Loucy (cell line): ENCODE measurements at regions not wholly inside any gene's neighbourhood (a gene's known extent, or its start where the extent isn't known, plus 50 kb on each side); places are given as distances from the start of the nearest gene placed in this dataset.

Experiments
- H2AFZ ChIP-seq: fragments of 200-600 bp; sonication (generic); 2 replicates; pipeline ENCODE4 v1.6.0; 2016; ENCODE audit warnings: antibody characterized with exemption, mild to moderate bottlenecking, low read length, moderate library complexity
- H3F3A ChIP-seq: fragments of 200-600 bp; 2 replicates; pipeline ENCODE4 v1.6.0; 2016; ENCODE audit warnings: antibody characterized with exemption, low read depth, mild to moderate bottlenecking
- H3K27me3 ChIP-seq: fragments of 200-600 bp; sonication (generic); 2 replicates; pipeline ENCODE4 v1.6.1; 2014; ENCODE audit warnings: low read length, mild to moderate bottlenecking; ENCODE audit not compliant: insufficient read depth, poor library complexity, severe bottlenecking
- H3K36me3 ChIP-seq: fragments of 200-600 bp; sonication (generic); 2 replicates; pipeline ENCODE4 v1.6.1; 2016; ENCODE audit warnings: low read length; ENCODE audit not compliant: insufficient read depth
- H3K4me1 ChIP-seq: fragments of 200-600 bp; sonication (generic); 2 replicates; pipeline ENCODE4 v1.5.1; 2014; ENCODE audit warnings: low read length, mild to moderate bottlenecking; ENCODE audit not compliant: insufficient read depth, poor library complexity, severe bottlenecking
- H3K4me2 ChIP-seq: fragments of 200-600 bp; sonication (generic); 2 replicates; pipeline ENCODE4 v1.6.0; 2014; ENCODE audit warnings: antibody characterized with exemption, low read length, low read depth, mild to moderate bottlenecking; ENCODE audit not compliant: poor library complexity, severe bottlenecking
- H3K4me3 ChIP-seq: fragments of 200-600 bp; sonication (generic); 2 replicates; pipeline ENCODE4 v1.5.1; 2014; ENCODE audit warnings: low read length, mild to moderate bottlenecking, mixed read lengths; ENCODE audit not compliant: poor library complexity, severe bottlenecking
- H3K79me2 ChIP-seq: fragments of 200-600 bp; sonication (generic); 2 replicates; pipeline ENCODE4 v1.6.1; 2014; ENCODE audit warnings: low read length; ENCODE audit not compliant: insufficient read depth
- H3K9ac ChIP-seq: fragments of 200-600 bp; sonication (generic); 2 replicates; pipeline ENCODE4 v1.6.0; 2014; ENCODE audit warnings: mild to moderate bottlenecking, low read depth, low read length, moderate library complexity; ENCODE audit not compliant: poor library complexity, severe bottlenecking
- H3K9me2 ChIP-seq: fragments of 200-600 bp; sonication (generic); replicated peaks from 2 replicates; pipeline ENCODE4 v1.6.1; 2016; ENCODE audit warnings: low read depth, low read length, mixed read lengths
- H3K9me3 ChIP-seq: fragments of 200-600 bp; sonication (generic); 2 replicates; pipeline ENCODE4 v1.6.1; 2014; ENCODE audit warnings: mild to moderate bottlenecking, antibody characterized with exemption, low read length, low read depth; ENCODE audit not compliant: insufficient read depth
- H4K20me1 ChIP-seq: fragments of 200-600 bp; sonication (generic); 2 replicates; pipeline ENCODE4 v1.6.0; 2014; ENCODE audit warnings: antibody characterized with exemption, low read length, mild to moderate bottlenecking; ENCODE audit not compliant: insufficient read depth, poor library complexity, severe bottlenecking
- CTCF ChIP-seq: fragments of 200-600 bp; sonication (generic); conservative IDR thresholded peaks from 2 replicates; pipeline ENCODE4 v1.5.1; 2014; ENCODE audit warnings: mild to moderate bottlenecking, antibody characterized with exemption, low read length
- EZH2phosphoT487 ChIP-seq: fragments of 200-600 bp; IDR thresholded peaks from 2 replicates; pipeline ENCODE4 v1.6.1; 2018; ENCODE audit warnings: antibody characterized with exemption, mild to moderate bottlenecking, moderate library complexity, borderline replicate concordance

GRCh38 chr2:201959198-201959597, 74.5 kb upstream of the FZD7 start:
- no peak overlapping the region for H3K9ac ChIP-seq
- H3K36me3 ChIP-seq: no peaks in the 10 kb centered on the region
- H3K27me3 ChIP-seq: no peaks in the 10 kb centered on the region
- H3F3A ChIP-seq: no peaks in the 10 kb centered on the region
- H3K4me2 ChIP-seq: no peak overlapping the region
- no peak overlapping the region for H3K4me3 ChIP-seq
- no peaks in the 10 kb centered on the region for H3K9me2 ChIP-seq
- H3K4me1 ChIP-seq: no peaks in the 10 kb centered on the region
- TF ChIP-seq CTCF (no peak), EZH2phosphoT487 (no peak)
- no peaks in the 10 kb centered on the region for H3K9me3 ChIP-seq
- H4K20me1 ChIP-seq: no peaks in the 10 kb centered on the region
- H3K79me2 ChIP-seq: no peaks in the 10 kb centered on the region
- H2AFZ ChIP-seq: no peak overlapping the region

GRCh38 chr2:201959626-201960025, 74.0 kb upstream of the FZD7 start:
- no peaks in the 10 kb centered on the region for H3K9me3 ChIP-seq
- H3K4me2 ChIP-seq: no peak overlapping the region
- no peaks in the 10 kb centered on the region for H3K27me3 ChIP-seq
- no peaks in the 10 kb centered on the region for H3K36me3 ChIP-seq
- H2AFZ ChIP-seq: no peak overlapping the region
- H3F3A ChIP-seq: no peaks in the 10 kb centered on the region
- H3K9ac ChIP-seq: no peak overlapping the region
- no peak overlapping the region for H3K4me3 ChIP-seq
- H3K79me2 ChIP-seq: no peaks in the 10 kb centered on the region
- no peaks in the 10 kb centered on the region for H4K20me1 ChIP-seq
- H3K4me1 ChIP-seq: no peaks in the 10 kb centered on the region
- H3K9me2 ChIP-seq: no peaks in the 10 kb centered on the region
- no peak for TF ChIP-seq CTCF
- no peak for TF ChIP-seq EZH2phosphoT487

GRCh38 chr2:201960305-201960704, 73.3 kb upstream of the FZD7 start:
- TF ChIP-seq CTCF (no peak), EZH2phosphoT487 (no peak)
- Histone ChIP-seq H2AFZ (no peak overlapping the region), H3K9me3 (no peaks in the 10 kb centered on the region), H3F3A (no peaks in the 10 kb centered on the region), H3K4me2 (no peak overlapping the region), H3K4me3 (no peak overlapping the region), H3K27me3 (no peaks in the 10 kb centered on the region), H4K20me1 (no peaks in the 10 kb centered on the region), H3K4me1 (no peaks in the 10 kb centered on the region), H3K9ac (no peak overlapping the region), H3K9me2 (no peaks in the 10 kb centered on the region), H3K79me2 (no peaks in the 10 kb centered on the region), H3K36me3 (no peaks in the 10 kb centered on the region)
